ENCODE measurements at regions not wholly inside any gene's neighbourhood (a gene's known extent, or its start where the extent isn't known, plus 50 kb on each side); places are given as distances from the start of the nearest gene placed in this dataset.

DNA sequence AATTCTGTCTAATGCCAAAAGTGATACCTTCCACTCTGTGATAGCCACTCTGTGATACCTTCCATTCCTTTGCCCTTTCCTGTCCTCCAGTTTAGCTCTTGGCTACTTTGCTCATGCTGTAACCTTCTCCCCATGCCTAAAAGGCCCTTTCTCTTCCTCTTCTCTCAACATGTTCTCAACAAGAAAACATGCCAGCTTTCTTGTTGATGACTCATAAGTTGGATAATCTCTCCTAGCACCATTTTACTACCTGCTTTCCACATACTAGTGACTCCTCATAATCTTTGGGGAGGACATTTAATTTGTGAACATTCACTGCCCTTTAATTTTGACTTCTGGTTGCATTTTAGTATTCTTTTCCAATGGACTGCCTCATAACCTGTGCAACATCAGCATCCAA, 55.9 kb upstream of the NT5C1B start:
- no peak overlapping the region for H3K27ac ChIP-seq (replicated peaks)
- DNase-seq (ENCODE audit: low read depth in 1 of 2, low spot score in 1 of 2), result no peak
- TF ChIP-seq GABPA (IDR thresholded peaks at IDR 0.05; ENCODE audit: low read depth) (no peak), SPI1 (IDR thresholded peaks at IDR 0.05; ENCODE audit: borderline replicate concordance, low read depth) (no peak), POLR2AphosphoS5 (IDR thresholded peaks at IDR 0.05; ENCODE audit: low read depth) (no peak)
- TF ChIP-seq, protein P1, sequence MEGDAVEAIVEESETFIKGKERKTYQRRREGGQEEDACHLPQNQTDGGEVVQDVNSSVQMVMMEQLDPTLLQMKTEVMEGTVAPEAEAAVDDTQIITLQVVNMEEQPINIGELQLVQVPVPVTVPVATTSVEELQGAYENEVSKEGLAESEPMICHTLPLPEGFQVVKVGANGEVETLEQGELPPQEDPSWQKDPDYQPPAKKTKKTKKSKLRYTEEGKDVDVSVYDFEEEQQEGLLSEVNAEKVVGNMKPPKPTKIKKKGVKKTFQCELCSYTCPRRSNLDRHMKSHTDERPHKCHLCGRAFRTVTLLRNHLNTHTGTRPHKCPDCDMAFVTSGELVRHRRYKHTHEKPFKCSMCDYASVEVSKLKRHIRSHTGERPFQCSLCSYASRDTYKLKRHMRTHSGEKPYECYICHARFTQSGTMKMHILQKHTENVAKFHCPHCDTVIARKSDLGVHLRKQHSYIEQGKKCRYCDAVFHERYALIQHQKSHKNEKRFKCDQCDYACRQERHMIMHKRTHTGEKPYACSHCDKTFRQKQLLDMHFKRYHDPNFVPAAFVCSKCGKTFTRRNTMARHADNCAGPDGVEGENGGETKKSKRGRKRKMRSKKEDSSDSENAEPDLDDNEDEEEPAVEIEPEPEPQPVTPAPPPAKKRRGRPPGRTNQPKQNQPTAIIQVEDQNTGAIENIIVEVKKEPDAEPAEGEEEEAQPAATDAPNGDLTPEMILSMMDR (IDR thresholded peaks at IDR 0.05; ENCODE audit: insufficient read depth, low read length), result no peak
- TF ChIP-seq, protein P2, sequence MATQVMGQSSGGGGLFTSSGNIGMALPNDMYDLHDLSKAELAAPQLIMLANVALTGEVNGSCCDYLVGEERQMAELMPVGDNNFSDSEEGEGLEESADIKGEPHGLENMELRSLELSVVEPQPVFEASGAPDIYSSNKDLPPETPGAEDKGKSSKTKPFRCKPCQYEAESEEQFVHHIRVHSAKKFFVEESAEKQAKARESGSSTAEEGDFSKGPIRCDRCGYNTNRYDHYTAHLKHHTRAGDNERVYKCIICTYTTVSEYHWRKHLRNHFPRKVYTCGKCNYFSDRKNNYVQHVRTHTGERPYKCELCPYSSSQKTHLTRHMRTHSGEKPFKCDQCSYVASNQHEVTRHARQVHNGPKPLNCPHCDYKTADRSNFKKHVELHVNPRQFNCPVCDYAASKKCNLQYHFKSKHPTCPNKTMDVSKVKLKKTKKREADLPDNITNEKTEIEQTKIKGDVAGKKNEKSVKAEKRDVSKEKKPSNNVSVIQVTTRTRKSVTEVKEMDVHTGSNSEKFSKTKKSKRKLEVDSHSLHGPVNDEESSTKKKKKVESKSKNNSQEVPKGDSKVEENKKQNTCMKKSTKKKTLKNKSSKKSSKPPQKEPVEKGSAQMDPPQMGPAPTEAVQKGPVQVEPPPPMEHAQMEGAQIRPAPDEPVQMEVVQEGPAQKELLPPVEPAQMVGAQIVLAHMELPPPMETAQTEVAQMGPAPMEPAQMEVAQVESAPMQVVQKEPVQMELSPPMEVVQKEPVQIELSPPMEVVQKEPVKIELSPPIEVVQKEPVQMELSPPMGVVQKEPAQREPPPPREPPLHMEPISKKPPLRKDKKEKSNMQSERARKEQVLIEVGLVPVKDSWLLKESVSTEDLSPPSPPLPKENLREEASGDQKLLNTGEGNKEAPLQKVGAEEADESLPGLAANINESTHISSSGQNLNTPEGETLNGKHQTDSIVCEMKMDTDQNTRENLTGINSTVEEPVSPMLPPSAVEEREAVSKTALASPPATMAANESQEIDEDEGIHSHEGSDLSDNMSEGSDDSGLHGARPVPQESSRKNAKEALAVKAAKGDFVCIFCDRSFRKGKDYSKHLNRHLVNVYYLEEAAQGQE (IDR thresholded peaks at IDR 0.05; ENCODE audit: insufficient replicate concordance, low read depth), result no peak
- no peak overlapping the region for H3K4me3 ChIP-seq (replicated peaks; ENCODE audit: insufficient read depth, low read length)
- H3K27me3 ChIP-seq (ENCODE audit: insufficient read depth, poor library complexity, severe bottlenecking), result no peaks in the 10 kb centered on the region

DNA sequence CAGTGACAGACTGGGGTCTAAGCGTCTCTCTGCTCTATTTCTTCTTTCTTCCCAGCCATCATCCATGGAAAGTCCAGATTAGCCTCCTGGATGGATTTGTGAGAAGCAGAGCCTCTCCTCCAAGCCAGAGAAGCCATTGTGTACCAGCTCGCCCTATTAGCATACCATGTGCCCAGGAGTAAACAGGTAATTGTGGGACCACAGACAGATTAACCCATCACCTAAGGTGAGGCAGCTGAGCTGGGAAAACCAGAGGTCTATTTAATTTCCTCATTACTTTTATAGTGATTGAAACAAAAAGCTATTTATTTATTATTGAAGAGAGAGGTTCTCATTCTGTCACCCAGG, 54.7 kb upstream of the NT5C1B start:
- no peak overlapping the region for H3K4me3 ChIP-seq (replicated peaks; ENCODE audit: insufficient read depth, low read length)
- H3K27me3 ChIP-seq (ENCODE audit: insufficient read depth, poor library complexity, severe bottlenecking), result no peaks in the 10 kb centered on the region
- H3K27ac ChIP-seq (replicated peaks), result no peak overlapping the region
- DNase-seq (ENCODE audit: low read depth in 1 of 2, low spot score in 1 of 2), result no peak
- TF ChIP-seq, protein P1 (IDR thresholded peaks at IDR 0.05; ENCODE audit: insufficient read depth, low read length), result no peak
- TF ChIP-seq GABPA (IDR thresholded peaks at IDR 0.05; ENCODE audit: low read depth), result no peak
- TF ChIP-seq, protein P2 (IDR thresholded peaks at IDR 0.05; ENCODE audit: insufficient replicate concordance, low read depth), result no peak
- no peak for TF ChIP-seq SPI1 (IDR thresholded peaks at IDR 0.05; ENCODE audit: borderline replicate concordance, low read depth)
- no peak for TF ChIP-seq POLR2AphosphoS5 (IDR thresholded peaks at IDR 0.05; ENCODE audit: low read depth)

DNA sequence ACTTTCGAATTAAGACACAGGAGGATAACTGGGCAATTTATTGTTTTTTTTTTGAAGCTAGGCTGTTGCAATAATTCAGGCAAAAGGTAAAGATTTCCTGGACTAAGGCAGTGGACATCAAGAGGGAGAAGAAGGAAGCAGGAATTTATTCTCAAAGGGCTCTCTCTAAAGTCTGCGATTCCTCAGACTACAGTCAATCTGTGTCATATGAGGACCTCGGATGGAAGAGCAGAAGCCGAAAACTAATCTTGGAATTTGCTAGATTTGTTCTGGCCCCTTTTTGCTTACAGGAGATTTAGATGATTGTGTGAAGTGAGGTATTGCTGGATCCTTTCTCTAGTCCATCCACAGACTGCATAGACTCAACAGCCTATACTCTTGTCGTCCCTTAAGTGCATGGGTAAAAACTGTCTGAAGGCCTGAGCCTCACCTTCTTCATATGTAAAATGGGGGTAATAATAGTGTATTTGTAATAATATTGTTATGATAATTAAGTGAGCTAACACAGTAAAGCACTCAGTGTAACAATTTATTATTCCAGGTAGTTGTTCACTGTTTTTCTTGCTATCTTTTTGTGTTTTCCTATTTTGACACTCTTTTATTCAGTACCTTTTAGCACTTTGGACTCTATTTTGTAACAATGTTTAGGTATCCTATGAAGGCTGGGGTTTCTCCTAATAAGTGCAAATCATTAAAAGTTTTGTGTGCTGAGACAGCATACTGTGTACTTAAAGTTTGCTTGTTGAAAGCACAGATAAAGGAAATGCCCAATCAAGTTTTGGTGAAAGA, 54.2 kb upstream of the NT5C1B start:
- Histone ChIP-seq H3K27me3 (ENCODE audit: insufficient read depth, poor library complexity, severe bottlenecking) (no peaks in the 10 kb centered on the region), H3K27ac (replicated peaks) (no peak overlapping the region), H3K4me3 (replicated peaks; ENCODE audit: insufficient read depth, low read length) (no peak overlapping the region)
- TF ChIP-seq, protein P2 (IDR thresholded peaks at IDR 0.05; ENCODE audit: insufficient replicate concordance, low read depth), result no peak
- TF ChIP-seq GABPA (IDR thresholded peaks at IDR 0.05; ENCODE audit: low read depth) (no peak), POLR2AphosphoS5 (IDR thresholded peaks at IDR 0.05; ENCODE audit: low read depth) (no peak), SPI1 (IDR thresholded peaks at IDR 0.05; ENCODE audit: borderline replicate concordance, low read depth) (no peak)
- TF ChIP-seq, protein P1 (IDR thresholded peaks at IDR 0.05; ENCODE audit: insufficient read depth, low read length), result no peak
- DNase-seq (ENCODE audit: low read depth in 1 of 2, low spot score in 1 of 2), result no peak
